CD4-positive, alpha-beta T cell (primary cell): ENCODE measurements at regions not wholly inside any gene's neighbourhood (a gene's known extent, or its start where the extent isn't known, plus 50 kb on each side); places are given as distances from the start of the nearest gene placed in this dataset.

Source experiments
- ATAC-seq: fragments of 200-7000 bp; cut with Tn5 transposase; one replicate; pipeline ENCODE4 v1.10.0; 2022; ENCODE audit warnings: mild to moderate bottlenecking; ENCODE audit not compliant: poor library complexity
- CTCF ChIA-PET: fragments of 350-600 bp; sonication (Branson Sonifier 250); formaldehyde crosslinking; loops from one replicate; lab custom pipeline; 2021; ENCODE audit warnings: antibody characterized with exemption, inconsistent platforms; lab: Charles Lee
- POLR2A ChIA-PET: fragments of 350-600 bp; sonication (Branson Sonifier 250); formaldehyde crosslinking; loops from one replicate; lab custom pipeline; 2021; ENCODE audit warnings: antibody characterized with exemption, inconsistent platforms; lab: Charles Lee
- DNase-seq, 14 experiments: peaks; one replicate each; pipeline ENCODE4 v3.0.0-alpha.2; 2013 to 2020; ENCODE audit warnings: mixed read lengths in 2 of 14
- H3K27ac ChIP-seq, 2 donors: one replicate each; pipeline versions ENCODE4 v1.5.1 to v1.7.0; 2013; ENCODE audit warnings: low read length in 2 of 2, low read depth in 1 of 2, mild to moderate bottlenecking in 1 of 2
- H3K27me3 ChIP-seq, 2 experiments: 1 replicate in 1 of 2; 2 replicates in 1 of 2; pipeline versions ENCODE4 v1.6.1 to v1.7.0; 2013; ENCODE audit warnings: low read length in 2 of 2, control low read depth in 1 of 2, mild to moderate bottlenecking in 1 of 2, moderate library complexity in 1 of 2; ENCODE audit not compliant: insufficient read depth in 2 of 2, control insufficient read depth in 1 of 2
- H3K36me3 ChIP-seq: one replicate; pipeline ENCODE4 v1.6.1; 2013; ENCODE audit warnings: low read length, control low read depth; ENCODE audit not compliant: insufficient read depth
- H3K4me1 ChIP-seq: one replicate; pipeline ENCODE4 v1.6.1; 2013; ENCODE audit warnings: low read length, control low read depth; ENCODE audit not compliant: insufficient read depth
- H3K4me3 ChIP-seq: one replicate; pipeline ENCODE4 v1.5.1; 2013; ENCODE audit warnings: mild to moderate bottlenecking, low read length, moderate library complexity
- H3K9me3 ChIP-seq, 2 experiments: 1 replicate in 1 of 2; 2 replicates in 1 of 2; pipeline versions ENCODE4 v1.6.1 to v1.7.0; 2013; ENCODE audit warnings: low read length in 2 of 2, mild to moderate bottlenecking in 2 of 2, control low read depth in 1 of 2, moderate library complexity in 1 of 2; ENCODE audit not compliant: control insufficient read depth in 1 of 2, insufficient read depth in 1 of 2
- H3K27ac Mint-ChIP-seq: one replicate; pipeline ENCODE4 v1.8.0; 2020; ENCODE audit warnings: mixed read lengths
- H3K27me3 Mint-ChIP-seq: one replicate; pipeline ENCODE4 v1.8.0; 2021; ENCODE audit warnings: mixed read lengths
- H3K36me3 Mint-ChIP-seq: one replicate; pipeline ENCODE4 v1.8.0; 2021; ENCODE audit warnings: low read depth, mixed read lengths
- H3K4me1 Mint-ChIP-seq: one replicate; pipeline ENCODE4 v1.8.0; 2021; ENCODE audit warnings: low read depth, mixed read lengths
- H3K4me3 Mint-ChIP-seq: one replicate; pipeline ENCODE4 v1.8.0; 2020; ENCODE audit warnings: mild to moderate bottlenecking, mixed read lengths
- H3K9me3 Mint-ChIP-seq: one replicate; pipeline ENCODE4 v1.8.0; 2020; ENCODE audit warnings: mixed read lengths
- CTCF ChIP-seq: fragments of 200-600 bp; IDR thresholded peaks from one replicate; pipeline ENCODE4 v1.8.0; 2022; ENCODE audit warnings: antibody characterized with exemption, mild to moderate bottlenecking
- intact Hi-C, 2 experiments: fragments of 100-400 bp; cut with DNase I in 1 of 2; cut with micrococcal nuclease in 1 of 2; formaldehyde crosslinking; loops; one replicate each; pipeline versions ENCODE4 v1.15.1 to v1.9.0; 2023 to 2025; cut with DNase I, micrococcal nuclease

- intact Hi-C loops = no loop called here
- Mint-ChIP-seq H3K9me3 (no peaks in the 10 kb centered on the region), H3K4me1 (no peaks in the 10 kb centered on the region), H3K27me3 (no peaks in the 10 kb centered on the region), H3K27ac (no peak overlapping the region), H3K4me3 (no peak overlapping the region), H3K36me3 (no peaks in the 10 kb centered on the region)
- Histone ChIP-seq H3K4me1 (no peaks in the 10 kb centered on the region), H3K4me3 (no peak overlapping the region), H3K27ac (no peak overlapping the region), H3K27me3 (no peaks in the 10 kb centered on the region), H3K36me3 (no peaks in the 10 kb centered on the region), H3K9me3 (no peaks in the 10 kb centered on the region)
- POLR2A ChIA-PET = no interaction called here
- CTCF ChIA-PET = no interaction called here
- no peak for TF ChIP-seq CTCF
- ATAC-seq (no peak), DNase-seq (no peak)
Measured at GRCh38 chr3:106088304-106088703, 219.5 kb upstream of the CBLB start.

- no peak overlapping the region for H3K4me3 Mint-ChIP-seq
- H3K27me3 Mint-ChIP-seq = no peaks in the 10 kb centered on the region
- no peaks in the 10 kb centered on the region for H3K4me1 ChIP-seq
- ChIA-PET POLR2A (no interaction called here), CTCF (no interaction called here)
- H3K36me3 ChIP-seq = no peaks in the 10 kb centered on the region
- H3K36me3 Mint-ChIP-seq = no peaks in the 10 kb centered on the region
- intact Hi-C loops = no loop called here
- H3K27ac Mint-ChIP-seq = no peak overlapping the region
- H3K9me3 Mint-ChIP-seq = no peaks in the 10 kb centered on the region
- H3K9me3 ChIP-seq = no peaks in the 10 kb centered on the region
- H3K27ac ChIP-seq = no peak overlapping the region
- no peak for ATAC-seq
- no peaks in the 10 kb centered on the region for H3K4me1 Mint-ChIP-seq
- H3K4me3 ChIP-seq = no peak overlapping the region
- no peak for TF ChIP-seq CTCF
- DNase-seq = no peak
- no peaks in the 10 kb centered on the region for H3K27me3 ChIP-seq
Measured at GRCh38 chr3:106088899-106089298, 220.1 kb upstream of the CBLB start.

- no peak for DNase-seq
- Mint-ChIP-seq H3K4me1 (no peaks in the 10 kb centered on the region), H3K27me3 (no peaks in the 10 kb centered on the region)
Measured at GRCh38 chr3:106089806-106090205, 221.0 kb upstream of the CBLB start.

More at GRCh38 chr3:106089806-106090205, 221.0 kb upstream of the CBLB start:
- CTCF ChIA-PET = interaction anchor here (0.6 kb wide), 1 partner anchor 17 kb away, joined by 3 read pairs; no protein-coding TSS in a partner anchor
- no peaks in the 10 kb centered on the region for H3K36me3 Mint-ChIP-seq
- POLR2A ChIA-PET = no interaction called here
- Histone ChIP-seq H3K27ac (no peak overlapping the region), H3K27me3 (no peaks in the 10 kb centered on the region), H3K4me1 (no peaks in the 10 kb centered on the region), H3K4me3 (no peak overlapping the region), H3K9me3 (no peaks in the 10 kb centered on the region), H3K36me3 (no peaks in the 10 kb centered on the region)
- intact Hi-C loops = no loop called here
- no peak for TF ChIP-seq CTCF
- no peaks in the 10 kb centered on the region for H3K9me3 Mint-ChIP-seq
- ATAC-seq = no peak
- no peak overlapping the region for H3K27ac Mint-ChIP-seq
- no peak overlapping the region for H3K4me3 Mint-ChIP-seq
